Ovary (tissue), 7 donors: ENCODE measurements at regions not wholly inside any gene's neighbourhood (a gene's known extent, or its start where the extent isn't known, plus 50 kb on each side); places are given as distances from the start of the nearest gene placed in this dataset.

ENCODE experiments used
- DNase-seq, 5 donors: peaks; one replicate each; pipeline ENCODE4 v3.0.0-alpha.2; 2019 to 2020
- H3K27ac ChIP-seq, 2 donors: fragments of 200-600 bp; one replicate each; pipeline versions ENCODE4 v1.5.1 to v1.8.0; 2019 to 2022
- H3K27me3 ChIP-seq: fragments of 200-600 bp; one replicate; pipeline ENCODE4 v1.8.0; 2022
- H3K36me3 ChIP-seq: fragments of 200-600 bp; sonication (generic); one replicate; pipeline ENCODE4 v1.5.1; 2019
- H3K4me1 ChIP-seq: one replicate; pipeline ENCODE4 v1.8.1; 2013; ENCODE audit warnings: mild to moderate bottlenecking, moderate library complexity; ENCODE audit not compliant: insufficient read depth
- H3K4me3 ChIP-seq: fragments of 200-600 bp; sonication (generic); one replicate; pipeline ENCODE4 v1.5.1; 2017
- H3K9me3 ChIP-seq, 2 donors: fragments of 200-600 bp in 1 of 2; sonication (generic) in 1 of 2; one replicate each; pipeline versions ENCODE4 v1.5.1 to v1.8.1; 2013 to 2019; ENCODE audit warnings: mild to moderate bottlenecking in 1 of 2, moderate library complexity in 1 of 2
- CTCF ChIP-seq, 3 donors: fragments of 450-650 bp in 2 of 3; fragments of 200-600 bp in 1 of 3; IDR thresholded peaks; one replicate each; pipeline versions ENCODE4 v1.5.1 to v1.8.0; 2016 to 2022; ENCODE audit warnings: antibody characterized with exemption in 3 of 3, mild to moderate bottlenecking in 1 of 3
- EP300 ChIP-seq: sonication (generic); formaldehyde crosslinking; IDR thresholded peaks from one replicate; pipeline ENCODE4 v1.6.1; 2017; ENCODE audit warnings: antibody characterized with exemption
- POLR2A ChIP-seq: fragments of 450-650 bp; IDR thresholded peaks from one replicate; pipeline ENCODE4 v1.6.1; 2017; ENCODE audit warnings: antibody characterized with exemption, mild to moderate bottlenecking, moderate library complexity
- WGBS, 3 donors: extraction: QIAGEN DNeasy Blood & Tissue Kit in 1 of 3; methylation state at CpG; one replicate each; pipeline versions ENCODE4 v1.1.5 to v1.1.7; 2013 to 2017; 5-methylcytosine and 5-hydroxymethylcytosine counted together
- intact Hi-C, 4 donors: fragments of 100-400 bp; cut with DNase I; formaldehyde crosslinking; loops; one replicate each; pipeline versions ENCODE4 v1.11.0 to v1.15.1; 2022 to 2023
- donor health status: DM: no; HTN: no; CAD: no; lungs with moderate emphysema.
- donor health status: DM: no; HTN: no; CAD: no.
- donor health status: Bipolar disorder and iron deficiency.
- donor health status: DM: no; HTN: no; CAD: no.
- donor health status: DM: yes; HTN: yes; CAD: no.

- Histone ChIP-seq H3K27me3 (no peaks in the 10 kb centered on the region), H3K36me3 (no peaks in the 10 kb centered on the region), H3K9me3 (no peaks in the 10 kb centered on the region), H3K27ac (no peak overlapping the region), H3K4me3 (no peak overlapping the region), H3K4me1 (no peaks in the 10 kb centered on the region)
- DNase-seq = no peak
- TF ChIP-seq EP300 = no peak
- TF ChIP-seq CTCF (IDR thresholded peaks at IDR 0.05) = no peak
- TF ChIP-seq POLR2A = no peak
- intact Hi-C loops = no loop called here
These were observed 116.3 kb upstream of the CNTN1 start for GRCh38 chr12:40575987-40576386.

GRCh38 chr12:40577834-40578233, 114.4 kb upstream of the CNTN1 start:
- no peaks in the 10 kb centered on the region for H3K27me3 ChIP-seq
- H3K9me3 ChIP-seq = no peaks in the 10 kb centered on the region
- TF ChIP-seq POLR2A = no peak
- no peak for TF ChIP-seq EP300
- TF ChIP-seq CTCF (IDR thresholded peaks at IDR 0.05) = no peak
- intact Hi-C loops = no loop called here
- 59 to 72% (median 66%) methylated on average over 1 of the region's 1 CpG for WGBS, 3 donors
- no peaks in the 10 kb centered on the region for H3K4me1 ChIP-seq
- H3K27ac ChIP-seq = no peak overlapping the region
- DNase-seq = no peak
- no peak overlapping the region for H3K4me3 ChIP-seq
- no peaks in the 10 kb centered on the region for H3K36me3 ChIP-seq

GRCh38 chr12:40579687-40580086, 112.6 kb upstream of the CNTN1 start:
- Histone ChIP-seq H3K4me1 (no peaks in the 10 kb centered on the region), H3K27ac (no peak overlapping the region), H3K27me3 (no peaks in the 10 kb centered on the region), H3K4me3 (no peak overlapping the region), H3K9me3 (no peaks in the 10 kb centered on the region), H3K36me3 (no peaks in the 10 kb centered on the region)
- no peak for TF ChIP-seq EP300
- TF ChIP-seq CTCF (IDR thresholded peaks at IDR 0.05) = no peak
- TF ChIP-seq POLR2A = no peak
- no peak for DNase-seq
- whole genome bisulfite sequencing, 3 donors = 88 to 95% (median 93%) methylated on average over 1 of the region's 1 CpG
- intact Hi-C loops = no loop called here

GRCh38 chr12:40580346-40580745, 111.9 kb upstream of the CNTN1 start:
- H3K9me3 ChIP-seq = no peaks in the 10 kb centered on the region
- TF ChIP-seq EP300 (no peak), CTCF (IDR thresholded peaks at IDR 0.05) (no peak), POLR2A (no peak)

GRCh38 chr12:40581889-40582288, 110.3 kb upstream of the CNTN1 start:
- DNase-seq = no peak
- no peaks in the 10 kb centered on the region for H3K9me3 ChIP-seq
- H3K36me3 ChIP-seq = no peaks in the 10 kb centered on the region
- intact Hi-C loops = no loop called here
- no peak overlapping the region for H3K4me3 ChIP-seq
- no peak overlapping the region for H3K27ac ChIP-seq
- TF ChIP-seq EP300 (no peak), POLR2A (no peak), CTCF (IDR thresholded peaks at IDR 0.05) (no peak)
- 93 to 96% (median 94%) methylated on average over 1 of the region's 1 CpG for WGBS, 3 donors
- no peaks in the 10 kb centered on the region for H3K27me3 ChIP-seq
- no peaks in the 10 kb centered on the region for H3K4me1 ChIP-seq

More at GRCh38 chr12:40580346-40580745, 111.9 kb upstream of the CNTN1 start:
- Histone ChIP-seq H3K4me3 (no peak overlapping the region), H3K36me3 (no peaks in the 10 kb centered on the region), H3K27ac (no peak overlapping the region), H3K4me1 (no peaks in the 10 kb centered on the region), H3K27me3 (no peaks in the 10 kb centered on the region)
- no peak for DNase-seq
- WGBS, 3 donors = 92 to 95% (median 93%) methylated on average over 2 of the region's 2 CpGs
- intact Hi-C loops = no loop called here
